GM10266 (cell line): ENCODE measurements at regions not wholly inside any gene's neighbourhood (a gene's known extent, or its start where the extent isn't known, plus 50 kb on each side); places are given as distances from the start of the nearest gene placed in this dataset.

Experiments
- DNase-seq: peaks from one replicate; pipeline ENCODE4 v3.0.0; 2012; ENCODE audit errors: extremely low spot score
- TF ChIP-seq, protein P1 (sequence below): IDR thresholded peaks from 2 replicates; pipeline ENCODE4 v1.5.1; 2012; ENCODE audit warnings: mild to moderate bottlenecking, low read depth; ENCODE audit not compliant: control insufficient read depth, insufficient read depth; ENCODE audit errors: missing control alignments

DNA sequence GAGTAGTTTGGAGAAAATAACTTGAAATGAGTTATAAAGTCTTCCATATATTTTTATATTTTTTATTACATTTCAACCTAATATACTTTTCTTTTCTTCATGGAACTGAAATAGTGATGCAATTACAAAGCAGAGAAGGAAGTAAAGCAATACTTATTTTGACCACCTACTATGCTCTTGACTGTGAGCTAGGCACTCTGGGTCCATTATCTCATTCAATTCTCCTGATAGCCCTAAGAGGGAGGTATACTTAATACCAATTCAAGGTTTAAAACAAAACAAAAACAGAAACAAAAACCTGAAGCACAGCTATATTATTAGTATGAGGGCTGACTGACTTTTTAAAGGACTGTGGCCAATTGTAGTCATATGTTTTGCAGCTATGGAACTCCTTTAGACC, 193.5 kb downstream of the MAD2L1 start:
- no peak for DNase-seq
- TF ChIP-seq, protein P1, sequence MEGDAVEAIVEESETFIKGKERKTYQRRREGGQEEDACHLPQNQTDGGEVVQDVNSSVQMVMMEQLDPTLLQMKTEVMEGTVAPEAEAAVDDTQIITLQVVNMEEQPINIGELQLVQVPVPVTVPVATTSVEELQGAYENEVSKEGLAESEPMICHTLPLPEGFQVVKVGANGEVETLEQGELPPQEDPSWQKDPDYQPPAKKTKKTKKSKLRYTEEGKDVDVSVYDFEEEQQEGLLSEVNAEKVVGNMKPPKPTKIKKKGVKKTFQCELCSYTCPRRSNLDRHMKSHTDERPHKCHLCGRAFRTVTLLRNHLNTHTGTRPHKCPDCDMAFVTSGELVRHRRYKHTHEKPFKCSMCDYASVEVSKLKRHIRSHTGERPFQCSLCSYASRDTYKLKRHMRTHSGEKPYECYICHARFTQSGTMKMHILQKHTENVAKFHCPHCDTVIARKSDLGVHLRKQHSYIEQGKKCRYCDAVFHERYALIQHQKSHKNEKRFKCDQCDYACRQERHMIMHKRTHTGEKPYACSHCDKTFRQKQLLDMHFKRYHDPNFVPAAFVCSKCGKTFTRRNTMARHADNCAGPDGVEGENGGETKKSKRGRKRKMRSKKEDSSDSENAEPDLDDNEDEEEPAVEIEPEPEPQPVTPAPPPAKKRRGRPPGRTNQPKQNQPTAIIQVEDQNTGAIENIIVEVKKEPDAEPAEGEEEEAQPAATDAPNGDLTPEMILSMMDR = no peak

DNA sequence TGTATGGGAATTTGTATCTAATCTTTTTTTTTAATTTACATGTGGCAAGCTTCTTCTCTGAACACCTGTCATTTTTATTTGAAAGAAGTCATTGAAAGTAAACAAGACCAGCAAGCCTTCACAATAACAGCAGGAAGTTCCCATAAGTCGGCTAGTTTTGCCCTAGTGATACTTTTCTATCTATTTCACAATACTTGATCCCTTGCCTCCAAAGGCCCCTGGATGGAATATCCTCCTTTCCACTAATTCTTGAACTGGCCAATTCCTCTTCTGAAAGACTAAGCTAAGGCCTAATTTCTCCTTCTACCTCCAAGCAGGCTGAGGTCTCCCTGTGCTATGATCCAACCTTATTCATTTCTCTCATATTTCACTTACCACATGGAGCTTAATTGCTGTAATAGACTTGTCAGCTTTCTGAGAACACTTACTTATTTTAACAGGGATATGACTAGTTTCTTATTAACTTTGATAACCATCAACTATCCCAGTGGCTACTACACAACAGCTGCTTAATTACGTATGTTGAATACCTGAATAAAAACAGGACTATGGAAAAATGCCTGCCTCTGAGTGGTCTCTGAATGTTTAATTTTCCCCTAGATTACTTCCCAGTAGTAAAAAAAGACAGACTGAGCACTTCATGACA, 194.2 kb downstream of the MAD2L1 start:
- TF ChIP-seq, protein P1 = no peak
- DNase-seq = no peak

DNA sequence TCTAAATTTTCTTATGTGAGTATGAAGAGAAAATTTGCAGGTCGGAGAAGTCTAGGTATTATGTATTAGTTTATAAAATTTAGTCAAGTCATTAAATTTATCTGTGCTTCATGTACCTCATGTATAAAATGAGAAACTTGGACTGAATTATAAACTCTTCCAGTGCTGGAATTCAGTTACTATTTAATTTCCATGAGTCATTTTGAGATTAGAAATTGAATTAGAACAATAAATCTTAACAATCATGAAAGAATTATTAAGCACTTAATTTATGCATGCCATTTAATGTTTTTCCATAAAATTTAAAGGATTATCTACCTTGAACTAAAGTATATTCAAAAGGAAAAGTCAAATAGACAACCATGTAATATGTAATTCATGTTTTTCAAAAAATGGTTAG, 195.8 kb downstream of the MAD2L1 start:
- no peak for DNase-seq
- TF ChIP-seq, protein P1 = no peak

DNA sequence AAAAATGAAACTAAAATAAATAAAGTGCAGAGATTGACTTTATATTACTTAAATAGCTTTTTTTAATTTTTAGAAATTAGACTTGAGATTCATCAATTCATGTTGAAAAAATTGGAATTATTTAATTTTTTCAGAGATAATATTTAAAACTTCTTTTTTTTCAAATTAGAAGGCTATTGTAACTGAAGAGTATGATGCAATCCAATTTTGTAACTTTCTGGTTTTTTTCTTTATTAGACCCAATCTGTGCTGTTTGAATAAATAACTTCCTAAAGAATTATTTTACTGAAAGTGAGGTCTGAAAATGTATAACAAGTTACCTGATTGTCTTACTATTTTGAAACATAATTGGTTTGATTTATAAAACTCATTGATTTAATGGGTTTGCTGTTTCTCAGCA, 200.9 kb downstream of the MAD2L1 start:
- no peak for DNase-seq

DNA sequence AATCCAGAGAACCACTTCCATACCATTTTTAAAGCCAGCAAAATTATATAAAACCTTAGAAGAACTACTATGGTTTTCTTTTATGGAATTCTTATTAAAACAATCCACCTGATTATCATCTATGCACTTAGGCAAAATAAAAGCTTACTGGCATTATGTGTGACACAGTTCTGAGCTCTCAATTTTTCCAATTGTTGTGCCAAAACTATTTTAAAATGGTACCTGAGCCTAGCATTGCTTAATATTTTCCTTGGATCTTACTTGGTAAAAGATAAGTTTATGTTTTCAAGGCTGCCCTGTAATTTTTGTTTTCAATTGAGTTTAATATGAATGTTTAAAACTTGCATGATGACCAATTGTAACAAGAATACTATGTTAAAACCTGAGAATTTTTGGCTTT, 201.3 kb downstream of the MAD2L1 start:
- no peak for DNase-seq
- TF ChIP-seq, protein P1 = no peak

More for the DNA sequence above, 200.9 kb downstream of the MAD2L1 start:
- TF ChIP-seq, protein P1 = no peak

DNA sequence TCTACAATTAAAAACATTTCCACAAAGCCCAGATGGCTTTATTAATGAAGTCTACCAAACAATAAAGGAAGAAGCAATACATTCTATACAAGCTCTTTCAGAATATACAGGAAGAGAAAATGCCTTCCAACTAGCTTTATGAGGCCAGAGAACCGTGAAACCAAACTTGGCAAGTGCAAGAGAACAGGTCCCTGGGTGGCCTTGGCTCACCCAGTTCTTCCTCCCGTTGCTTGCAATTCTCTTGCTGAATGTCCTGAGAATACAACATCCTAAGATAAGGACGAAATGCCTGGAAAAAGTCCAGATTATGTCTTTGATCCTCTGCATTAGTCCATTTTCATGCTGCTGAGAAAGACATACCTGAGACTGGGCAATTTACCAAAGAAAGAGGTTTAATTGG, 204.9 kb downstream of the MAD2L1 start:
- TF ChIP-seq, protein P1 = no peak
- no peak for DNase-seq

DNA sequence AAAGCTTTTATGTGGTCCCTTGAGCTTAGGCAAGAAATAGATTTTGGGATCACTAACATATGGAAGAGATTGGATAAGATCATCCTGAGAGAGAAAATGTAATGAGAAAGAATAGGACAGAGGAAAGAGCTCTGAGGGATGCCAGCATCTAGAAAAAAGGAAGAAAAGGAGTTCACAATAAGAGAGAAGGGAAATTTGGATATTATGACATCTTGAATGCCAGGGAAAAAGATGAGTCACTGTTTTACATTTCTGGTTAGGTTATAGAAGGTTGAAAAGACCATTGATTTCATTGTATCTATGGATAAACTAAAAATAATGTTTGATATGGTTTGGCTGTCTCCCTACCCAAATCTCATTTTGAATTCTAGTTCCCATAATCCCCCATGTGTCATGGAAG, 208.5 kb downstream of the MAD2L1 start:
- TF ChIP-seq, protein P1 = no peak
- no peak for DNase-seq
